C1 segment of cervical spinal cord (tissue), 14 donors: ENCODE measurements at regions not wholly inside any gene's neighbourhood (a gene's known extent, or its start where the extent isn't known, plus 50 kb on each side); places are given as distances from the start of the nearest gene placed in this dataset.

Experiments
- DNase-seq, 14 donors: peaks; one replicate each; lab custom pipeline; 2025; lab: John Stamatoyannopoulos, UW

DNA sequence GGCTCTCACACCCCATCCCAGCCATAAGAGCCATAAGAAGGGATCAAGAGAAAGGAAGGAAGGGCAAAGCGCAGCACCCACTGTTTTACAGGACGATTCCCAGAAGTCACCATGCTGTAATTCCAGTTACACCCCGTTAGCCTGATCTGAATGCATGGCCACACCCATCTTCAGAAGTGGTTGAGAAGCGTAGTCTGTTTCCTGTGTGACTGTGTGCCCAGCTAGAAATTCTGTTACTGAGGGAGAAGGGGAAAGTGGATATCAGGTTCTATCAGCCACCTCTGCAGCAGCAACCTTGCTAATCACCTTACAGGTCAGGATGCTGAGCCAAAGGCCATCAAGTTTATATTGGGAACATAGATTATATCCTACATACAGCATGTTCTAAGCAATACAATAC lies 260.0 kb downstream of the ABHD5 start:
- no peak for DNase-seq

DNA sequence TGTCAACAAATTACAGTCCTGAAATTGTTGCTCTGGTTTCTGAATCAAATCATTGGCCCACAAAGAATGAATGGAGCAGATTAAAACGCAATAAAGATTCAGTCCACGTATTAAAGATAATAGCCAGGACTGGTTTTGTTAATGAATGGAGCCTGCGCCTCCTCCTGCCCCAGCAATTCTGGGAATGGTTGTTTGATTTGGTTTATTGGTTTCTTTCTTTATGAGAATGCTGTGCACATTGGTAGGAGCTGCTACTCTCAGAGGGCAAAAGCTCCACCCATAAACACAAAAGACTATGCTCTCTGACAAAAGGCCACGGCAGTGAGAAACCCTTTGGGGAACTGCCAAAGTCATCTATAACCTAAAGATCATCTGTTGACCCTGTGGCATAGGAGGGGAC lies 261.1 kb downstream of the ABHD5 start:
- no peak for DNase-seq

DNA sequence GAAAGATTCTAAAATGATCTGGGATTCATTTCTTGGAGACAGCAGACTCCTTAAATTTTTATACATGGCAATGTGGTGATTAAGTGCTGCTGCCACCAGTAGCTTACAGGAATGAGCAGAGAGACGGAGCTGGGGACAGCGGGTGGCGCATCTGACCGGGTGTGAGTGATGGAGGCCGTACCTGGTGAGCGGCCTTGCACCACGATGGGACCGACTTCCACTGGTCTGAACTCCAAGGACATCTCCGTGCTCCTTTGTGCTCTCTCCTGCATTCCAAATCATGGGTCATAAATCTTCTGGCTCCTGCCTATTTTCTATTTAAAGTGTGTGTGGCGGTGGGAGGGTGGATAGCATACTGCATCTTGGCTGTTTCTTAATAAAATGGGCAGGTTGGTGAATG lies 262.6 kb downstream of the ABHD5 start:
- no peak for DNase-seq

DNA sequence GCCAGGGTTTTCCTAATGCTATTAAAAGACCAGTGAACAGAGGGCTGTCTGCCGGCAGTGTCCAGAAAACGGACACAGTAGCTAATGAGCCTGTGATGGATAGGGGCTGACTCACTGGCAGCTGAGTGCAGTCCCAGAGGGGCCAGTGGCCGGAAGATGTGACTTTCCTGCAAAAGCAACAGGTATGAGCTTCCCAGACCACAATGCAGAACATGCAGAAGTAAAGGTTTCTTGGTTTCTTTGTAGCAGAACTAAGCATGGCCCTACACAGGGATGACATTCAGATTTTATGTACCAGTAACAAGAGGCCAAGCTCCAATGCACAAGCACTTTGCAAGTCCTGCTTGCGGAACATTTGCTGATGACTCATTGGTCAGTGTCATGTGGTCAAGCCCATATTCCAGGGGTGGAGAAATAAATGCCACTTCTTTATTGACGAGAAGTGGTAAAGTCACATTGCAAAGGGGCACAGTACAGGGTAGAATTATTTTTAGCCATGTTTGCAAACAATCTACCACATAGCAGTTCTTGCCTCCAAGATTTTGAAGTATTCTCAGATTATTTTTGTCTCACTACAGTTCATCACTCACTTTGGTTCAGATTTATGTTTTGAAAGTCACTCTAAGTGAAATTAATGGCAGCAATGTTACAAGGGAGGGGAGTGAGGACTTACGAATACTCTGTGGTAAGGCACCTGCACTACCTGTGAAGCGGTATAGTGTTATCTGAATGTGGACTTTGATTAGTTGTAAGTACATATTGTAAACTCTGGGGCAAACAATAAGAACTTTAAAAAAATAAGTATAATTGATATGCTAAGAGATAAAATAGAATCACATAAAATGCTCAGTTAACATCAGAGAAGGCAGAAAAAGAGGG lies 263.3 kb downstream of the ABHD5 start:
- peak in 2 of 14 donors; percentile 23 to 61 for DNase-seq

DNA sequence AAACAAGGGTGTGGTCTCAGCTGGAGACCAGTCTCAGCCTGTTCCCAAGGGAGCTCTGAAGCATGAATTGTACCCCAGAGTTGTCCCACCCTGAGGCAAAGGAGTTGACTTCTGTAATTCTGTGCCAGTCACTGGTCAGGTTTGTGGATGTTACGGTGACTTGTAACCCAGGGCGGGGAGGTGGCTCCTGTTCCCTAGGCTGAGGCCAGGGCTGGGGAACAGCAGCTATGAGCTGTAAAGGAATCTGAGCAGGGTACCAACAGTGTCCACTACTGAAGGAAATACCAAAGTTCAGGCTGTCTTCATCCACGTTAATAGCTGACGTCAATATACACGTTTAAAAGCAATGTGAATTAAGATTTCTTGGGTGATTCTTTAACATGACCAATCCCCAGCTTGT lies 266.2 kb downstream of the ABHD5 start:
- DNase-seq: no peak

DNA sequence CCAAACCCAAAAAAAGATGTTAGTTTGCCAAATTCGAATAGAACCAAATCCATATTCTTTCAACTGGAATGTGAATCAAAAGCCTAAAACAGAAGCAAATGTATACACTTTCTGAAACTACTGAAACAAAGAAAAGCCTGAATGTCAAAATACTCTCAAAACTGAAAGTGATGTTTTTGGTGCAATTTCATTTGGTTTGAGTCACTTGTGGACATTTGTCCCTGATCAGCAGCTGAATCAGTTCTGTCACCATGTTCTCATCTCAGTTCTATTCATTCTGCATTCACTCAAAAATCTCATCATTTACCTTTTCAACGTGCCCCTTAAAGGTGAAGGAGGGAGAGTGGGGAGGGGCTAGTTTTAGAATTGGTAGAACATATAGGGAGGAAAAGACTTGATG lies 266.8 kb downstream of the ABHD5 start:
- DNase-seq: no peak

DNA sequence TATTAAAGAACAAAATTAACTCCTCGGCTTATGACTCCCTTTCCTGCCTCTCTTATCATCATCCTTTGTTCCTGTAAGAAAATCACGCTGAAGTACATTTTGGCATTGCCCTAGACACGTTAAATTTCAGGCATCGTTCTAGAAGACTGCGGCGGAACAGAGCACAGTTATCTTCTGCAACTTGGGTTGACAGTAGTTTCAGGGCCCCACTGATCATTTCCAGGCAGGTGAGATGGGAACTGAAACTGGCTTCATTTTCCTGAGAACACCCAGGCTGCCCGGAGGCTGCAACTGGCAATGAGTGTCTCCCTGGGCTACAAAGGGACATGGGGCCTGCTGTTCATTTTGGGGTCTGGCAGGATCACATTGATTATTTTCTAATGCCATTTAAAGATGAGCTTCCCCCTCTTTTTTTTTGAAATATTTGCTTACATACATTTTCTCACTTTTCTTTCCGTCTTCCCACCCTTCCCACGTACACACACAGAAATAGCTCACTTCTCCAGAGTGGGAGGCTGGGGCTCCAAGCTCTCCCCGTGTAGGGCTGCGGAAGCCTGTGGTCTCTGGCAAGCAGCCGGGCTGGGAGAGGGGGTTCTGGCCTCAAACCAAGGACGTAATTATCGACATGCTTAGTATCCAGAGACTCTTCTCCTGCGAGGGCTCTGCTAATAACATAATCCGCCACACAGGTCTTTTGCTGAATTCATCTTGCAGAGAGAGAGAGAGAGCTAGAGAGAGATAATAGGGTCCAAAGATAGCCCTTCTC lies 267.4 kb downstream of the ABHD5 start:
- no peak for DNase-seq

DNA sequence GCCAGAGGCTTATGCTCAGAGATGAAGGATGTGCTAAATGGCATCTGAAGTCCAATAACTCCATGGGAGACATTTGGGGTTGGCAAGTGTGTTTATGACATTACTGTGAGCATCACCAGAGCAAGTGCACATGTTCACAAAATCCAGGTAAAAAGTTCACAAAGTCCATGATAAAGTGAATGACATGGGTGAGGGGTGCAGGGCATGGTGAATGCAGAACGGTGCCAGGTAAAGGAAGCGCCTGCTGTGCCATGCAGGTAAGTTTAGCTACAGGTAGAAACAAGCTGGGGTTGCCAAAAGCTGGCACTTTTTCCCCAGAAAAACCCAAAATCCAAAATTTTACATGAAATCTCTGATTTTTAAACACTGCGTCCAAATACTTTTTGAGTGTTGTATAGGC lies 268.2 kb downstream of the ABHD5 start:
- DNase-seq: no peak

DNA sequence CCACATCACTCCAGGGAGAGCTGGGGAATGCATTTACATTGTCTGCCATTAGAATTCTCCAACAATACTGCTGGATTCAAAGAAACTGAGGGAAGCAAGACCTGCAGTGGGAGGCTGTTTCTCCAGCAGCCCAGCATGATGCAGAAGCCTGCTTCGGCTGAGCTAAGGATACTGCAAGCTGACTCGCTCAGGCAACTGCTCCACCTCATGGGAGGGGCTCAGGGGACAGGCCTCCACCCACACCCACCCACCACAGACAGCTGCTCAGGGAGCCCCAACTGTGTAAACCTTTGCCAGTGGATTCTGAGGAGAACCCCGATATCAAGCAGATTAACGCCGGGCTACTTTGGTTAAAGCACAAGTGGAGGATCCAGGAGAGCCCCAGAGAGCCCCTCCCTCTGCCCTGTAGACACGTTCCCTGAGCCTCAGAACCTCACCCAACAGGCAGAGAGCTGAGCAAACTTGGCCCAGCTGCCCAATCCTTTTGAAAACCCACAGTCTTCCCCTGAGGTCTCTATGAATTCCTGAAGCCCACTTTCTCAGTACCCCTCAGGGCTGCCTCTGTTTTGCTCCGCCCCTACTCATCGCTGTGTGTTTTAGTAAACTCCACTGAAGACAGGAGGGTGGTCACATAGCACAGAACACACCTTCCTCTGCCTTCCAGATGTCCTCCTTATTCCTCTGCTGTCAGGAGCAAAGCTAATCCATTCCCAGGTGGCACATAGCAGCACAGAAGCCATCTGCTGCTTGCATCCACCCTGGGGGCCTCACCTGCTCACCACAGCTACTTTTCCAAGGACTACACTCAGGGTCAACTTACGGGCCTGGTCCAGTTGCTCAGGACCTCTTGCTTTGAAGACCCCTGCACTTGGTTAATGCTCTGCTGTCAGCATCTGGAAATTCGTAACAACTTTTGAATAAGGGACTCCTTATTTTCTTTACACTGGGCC lies 269.0 kb downstream of the ABHD5 start:
- DNase-seq: no peak

DNA sequence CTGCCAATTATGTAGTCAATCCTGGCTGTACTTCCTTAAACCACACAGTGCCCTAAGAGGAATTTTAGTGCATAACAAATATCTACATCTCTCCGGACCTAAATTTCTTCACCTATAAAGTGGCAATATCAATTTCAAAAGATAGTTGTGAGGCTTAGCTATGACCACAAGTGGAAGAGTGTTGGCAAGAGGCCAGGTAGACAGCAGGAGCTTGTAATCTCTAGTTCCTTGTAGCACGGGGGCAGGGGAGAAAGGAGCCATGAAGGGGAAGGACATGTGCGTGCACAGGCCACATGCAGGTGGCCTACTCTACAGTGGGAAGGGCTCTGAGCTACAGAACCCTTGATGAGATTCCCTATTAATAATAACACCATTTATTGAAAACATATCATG lies 269.7 kb downstream of the ABHD5 start:
- no peak for DNase-seq

DNA sequence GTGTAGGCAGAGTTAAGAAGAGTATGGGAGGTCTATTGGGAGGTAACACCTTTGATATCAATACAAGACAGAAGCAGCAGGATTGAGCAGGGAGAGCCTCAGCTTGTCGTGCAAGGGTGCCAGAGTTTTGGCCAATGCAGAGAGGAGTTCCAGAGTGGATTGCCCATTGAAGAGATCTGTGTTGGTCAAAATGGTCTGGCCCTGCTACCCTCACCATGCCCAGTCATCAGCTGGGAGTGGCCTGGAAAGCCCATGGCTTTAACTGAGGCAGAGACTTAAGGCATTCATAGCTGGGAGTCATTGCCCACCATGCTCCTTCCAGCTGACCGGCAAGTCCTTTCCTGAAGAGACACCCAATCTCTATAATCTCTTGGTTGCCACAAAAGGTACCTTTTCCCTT lies 271.3 kb downstream of the ABHD5 start:
- DNase-seq: no peak

DNA sequence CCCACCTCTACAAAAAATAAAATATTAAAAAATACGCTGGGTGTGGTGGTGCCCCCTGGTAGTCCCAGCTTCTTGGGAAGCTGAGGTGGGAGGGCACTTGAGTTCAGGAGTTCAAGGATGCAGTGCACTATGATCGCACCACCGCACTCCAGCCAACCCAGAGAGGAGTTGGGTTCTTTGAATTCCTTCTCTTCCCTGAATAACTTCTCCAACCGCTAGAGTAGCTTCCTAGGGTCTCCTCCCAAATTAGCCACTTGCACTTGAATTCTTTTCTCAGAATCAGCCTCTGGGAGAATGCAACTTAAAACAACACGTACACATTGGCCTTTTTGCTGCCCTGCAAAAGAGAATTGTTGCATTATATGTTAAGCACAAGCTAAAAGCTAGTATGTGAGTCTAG lies 272.5 kb downstream of the ABHD5 start:
- DNase-seq: no peak

DNA sequence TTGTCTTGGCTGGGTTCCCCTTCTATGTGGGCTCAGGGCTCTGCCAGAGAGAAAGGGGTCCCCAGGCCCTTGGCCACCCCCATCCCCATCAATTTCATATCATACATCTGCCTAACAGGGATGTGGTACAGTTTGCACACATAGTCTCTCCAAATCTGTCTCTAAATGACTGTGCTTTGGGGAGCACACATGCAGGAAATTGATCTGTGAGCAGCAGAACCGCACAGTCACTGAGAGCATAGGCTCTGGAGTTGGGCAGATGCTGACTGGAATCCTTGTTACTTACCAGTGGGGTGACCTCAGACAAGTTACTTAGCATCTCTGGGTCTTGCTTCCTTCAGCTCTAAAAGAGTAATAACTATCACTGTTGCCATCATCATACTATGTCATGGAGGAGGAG lies 273.9 kb downstream of the ABHD5 start:
- DNase-seq: no peak

DNA sequence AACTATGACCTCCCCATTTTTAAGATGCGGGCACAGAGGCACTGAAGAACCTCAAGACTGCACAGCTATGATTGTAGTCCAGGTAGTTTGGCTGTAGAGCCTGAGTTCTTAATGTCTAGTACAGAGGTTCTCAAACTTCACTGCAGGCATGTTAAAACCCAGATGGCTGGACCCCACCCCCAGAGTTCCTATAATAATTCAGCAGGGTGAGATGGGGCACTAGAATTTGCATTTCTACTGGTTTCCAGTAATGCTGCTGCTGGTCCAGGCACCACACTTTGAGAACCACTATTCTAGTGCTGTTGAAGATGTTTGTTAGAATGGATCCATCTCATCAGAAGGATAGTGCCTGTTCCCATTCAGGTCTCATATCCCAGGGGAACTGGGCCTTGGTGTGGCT lies 274.9 kb downstream of the ABHD5 start:
- DNase-seq: no peak

DNA sequence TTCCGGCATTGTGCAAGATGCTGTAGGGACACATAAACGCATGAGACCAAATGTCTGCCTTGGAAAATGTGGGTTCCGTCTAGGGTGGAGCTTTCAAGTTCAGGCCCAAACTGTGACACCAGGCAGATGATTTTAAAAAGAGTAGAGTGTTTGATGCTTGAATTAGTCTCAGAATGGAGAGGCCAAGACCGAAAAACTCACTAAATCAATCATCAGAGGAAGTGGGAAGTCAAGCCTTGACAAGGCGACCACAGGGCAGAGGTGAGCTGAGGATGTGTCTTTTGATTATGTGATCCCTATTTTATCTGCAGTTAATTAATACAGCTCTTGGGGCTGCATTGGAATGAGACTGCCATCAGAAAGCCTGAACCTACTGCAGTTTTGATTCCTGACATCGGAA lies 275.4 kb downstream of the ABHD5 start:
- DNase-seq: no peak

DNA sequence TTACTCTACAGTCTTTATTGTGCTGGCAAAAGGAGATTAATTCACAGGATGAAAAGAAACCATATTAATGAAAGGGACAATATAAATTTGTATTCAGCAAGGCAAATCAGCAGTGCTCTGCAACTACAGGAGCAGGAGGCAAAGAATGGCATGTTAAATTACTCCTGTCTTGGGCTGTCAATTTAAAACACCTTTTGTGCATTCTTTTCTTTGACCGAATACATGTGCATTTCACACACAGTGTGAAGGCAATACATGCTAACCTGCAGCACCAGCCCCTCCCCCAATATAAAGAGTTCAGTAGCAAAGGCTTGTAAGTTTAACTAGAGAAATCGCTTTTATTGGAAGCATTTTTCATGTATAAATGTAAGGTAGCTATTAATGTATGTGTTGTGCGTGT lies 275.2 kb upstream of the TOPAZ1 start:
- no peak for DNase-seq

DNA sequence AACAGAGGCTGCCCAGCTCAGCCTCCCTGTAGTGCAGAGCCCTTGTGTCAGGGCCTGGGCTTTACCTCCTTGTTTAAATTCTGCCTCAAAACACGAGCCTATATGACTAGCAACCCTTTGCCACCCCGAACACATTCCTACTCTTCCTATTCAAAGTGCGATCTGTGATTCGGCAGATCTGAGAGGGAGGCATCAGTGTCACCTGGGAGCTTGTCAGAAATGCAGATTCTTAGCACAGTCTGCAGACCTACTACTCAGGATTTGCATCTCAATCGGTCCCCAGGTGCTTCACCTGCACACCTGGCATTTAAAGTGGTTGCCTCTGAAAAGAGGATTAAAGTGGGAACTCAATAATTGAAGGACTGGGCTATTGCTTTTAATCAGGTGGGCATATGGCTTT lies 273.2 kb upstream of the TOPAZ1 start:
- no peak for DNase-seq

DNA sequence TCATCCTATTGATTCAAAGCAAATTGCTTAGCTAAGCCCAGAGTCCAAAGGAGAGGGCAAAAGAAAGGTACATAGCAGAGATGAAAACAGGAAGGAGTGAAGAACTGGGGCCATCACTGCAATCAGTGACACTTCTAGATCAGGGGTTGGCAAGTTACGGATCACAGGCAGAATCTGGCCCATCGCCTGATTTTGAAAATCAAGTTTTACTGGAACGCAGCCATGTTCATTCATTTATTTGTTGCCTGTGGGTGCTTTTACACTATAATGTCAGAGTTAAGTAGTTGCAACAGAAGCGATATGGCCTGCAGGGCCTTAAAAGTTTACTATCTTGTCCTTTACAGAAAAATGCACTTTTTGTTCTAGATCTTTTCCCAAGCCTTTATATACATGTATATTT lies 271.7 kb upstream of the TOPAZ1 start:
- DNase-seq: no peak

DNA sequence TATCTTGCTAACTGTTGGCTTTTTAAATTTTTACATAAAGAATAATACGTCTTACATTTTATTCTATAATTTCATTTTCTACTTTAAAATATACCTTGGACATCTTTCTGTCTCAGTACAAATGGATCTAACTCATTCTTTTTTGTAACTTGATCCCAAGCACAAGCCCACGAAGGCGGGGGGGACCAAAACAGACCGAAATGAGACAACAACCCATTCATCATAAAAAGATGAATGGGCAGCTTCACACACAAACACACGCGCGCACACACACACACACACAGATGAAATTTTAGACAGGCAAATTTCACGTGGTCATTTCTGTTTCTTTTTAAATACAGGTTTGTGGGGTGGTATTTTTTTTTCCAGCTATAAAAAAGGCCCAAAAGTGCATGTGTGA lies 271.3 kb upstream of the TOPAZ1 start:
- DNase-seq: no peak

DNA sequence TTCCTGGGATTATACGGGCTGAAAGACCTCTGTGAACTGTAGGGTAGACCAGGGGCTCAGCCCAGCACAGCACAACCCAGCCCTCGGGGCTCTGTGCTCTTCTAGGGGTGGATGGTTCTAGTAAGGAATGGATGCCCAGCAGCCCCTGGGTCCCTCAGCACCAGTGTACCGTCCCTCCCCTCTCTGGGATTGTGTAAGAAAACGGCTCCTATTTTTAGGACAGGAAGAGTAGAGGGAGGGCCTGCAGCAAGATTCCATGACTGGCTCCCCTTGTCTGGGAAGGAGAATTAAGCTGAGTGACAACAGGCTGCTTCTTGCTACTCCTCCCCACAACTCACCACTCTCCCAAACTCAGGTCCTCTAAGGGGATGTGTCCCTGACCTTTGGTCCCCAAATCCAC lies 270.8 kb upstream of the TOPAZ1 start:
- no peak for DNase-seq

DNA sequence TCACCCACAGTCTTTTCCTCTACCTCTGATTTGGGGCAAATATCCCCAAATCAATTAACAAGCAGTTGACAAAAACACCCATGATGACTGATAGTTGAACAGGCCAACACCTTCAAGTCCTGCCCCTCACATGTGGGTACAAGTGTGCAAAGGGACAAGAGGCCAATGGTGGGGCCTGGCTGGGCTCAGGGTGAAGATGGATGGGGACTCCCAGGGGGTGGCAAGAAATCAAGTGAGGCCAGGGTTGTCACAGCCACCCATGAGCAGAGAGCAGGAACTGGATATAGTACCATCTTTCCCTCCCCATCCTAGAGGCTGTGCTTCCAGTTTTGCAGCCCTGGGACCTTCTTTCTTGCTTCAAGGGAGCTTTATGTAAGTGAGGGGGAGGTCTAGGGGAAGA lies 270.2 kb upstream of the TOPAZ1 start:
- no peak for DNase-seq

DNA sequence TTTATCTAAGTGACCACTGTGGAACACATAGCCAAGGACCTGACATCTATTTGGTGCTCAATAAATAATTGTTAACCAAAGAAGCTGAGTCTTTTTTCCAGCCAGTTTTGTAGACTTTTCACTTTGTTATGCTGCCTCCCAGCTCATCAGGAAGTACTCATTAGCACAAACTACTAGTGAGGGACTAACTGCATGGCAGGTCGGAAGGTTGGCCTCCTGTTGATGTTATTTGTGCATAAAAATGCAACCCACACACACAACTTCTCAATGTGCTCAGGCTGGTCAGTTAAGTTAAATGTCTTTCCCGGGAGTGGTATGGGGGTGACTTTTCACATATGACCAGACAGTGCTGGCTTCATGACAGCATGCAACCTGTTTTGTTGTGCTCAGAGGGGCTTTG lies 263.0 kb upstream of the TOPAZ1 start:
- no peak for DNase-seq
